Neural cell (in vitro differentiated cells): ENCODE measurements at regions not wholly inside any gene's neighbourhood (a gene's known extent, or its start where the extent isn't known, plus 50 kb on each side); places are given as distances from the start of the nearest gene placed in this dataset.

Experiments used
- H2AFZ ChIP-seq: fragments of 200-600, 300-800 bp; sonication (generic), shearing (Covaris generic); 2 replicates; pipeline ENCODE4 v1.6.0; 2014; ENCODE audit warnings: low read depth, mild to moderate bottlenecking, antibody characterized with exemption, low read length, moderate library complexity
- H3F3A ChIP-seq: fragments of 200-600 bp; shearing (Covaris generic); 2 replicates; pipeline ENCODE4 v1.6.1; 2016; ENCODE audit warnings: mild to moderate bottlenecking, moderate library complexity, mixed read lengths, antibody characterized with exemption, low read length; ENCODE audit not compliant: insufficient read depth, poor library complexity, severe bottlenecking
- H3K27ac ChIP-seq: fragments of 200-600, 300-800 bp; sonication (generic), shearing (Covaris generic); 2 replicates; pipeline ENCODE4 v1.5.1; 2014; ENCODE audit warnings: mild to moderate bottlenecking, low read length, moderate library complexity
- H3K27me3 ChIP-seq: fragments of 300-800, 200-600 bp; sonication (generic), shearing (Covaris generic); 2 replicates; pipeline ENCODE4 v1.6.0; 2014; ENCODE audit warnings: mild to moderate bottlenecking, low read depth, low read length, moderate library complexity; ENCODE audit not compliant: insufficient read depth
- H3K36me3 ChIP-seq: fragments of 300-800, 200-600 bp; sonication (generic), shearing (Covaris generic); 2 replicates; pipeline ENCODE4 v1.5.1; 2014; ENCODE audit warnings: mild to moderate bottlenecking, antibody characterized with exemption, low read length, moderate library complexity; ENCODE audit not compliant: insufficient read depth
- H3K4me2 ChIP-seq: fragments of 300-800, 200-600 bp; sonication (generic), shearing (Covaris generic); 2 replicates; pipeline ENCODE4 v1.6.0; 2014; ENCODE audit warnings: mild to moderate bottlenecking, low read length
- H3K4me3 ChIP-seq: fragments of 300-800, 200-600 bp; sonication (generic), shearing (Covaris generic); 2 replicates; pipeline ENCODE4 v1.5.1; 2014; ENCODE audit warnings: mild to moderate bottlenecking, low read length, moderate library complexity
- H3K79me2 ChIP-seq: fragments of 200-600 bp; shearing (Covaris generic); replicated peaks from 2 replicates; pipeline ENCODE4 v1.6.0; 2014; ENCODE audit warnings: mild to moderate bottlenecking, low read length, moderate library complexity; ENCODE audit not compliant: insufficient read depth
- H3K9ac ChIP-seq: fragments of 300-800, 200-600 bp; sonication (generic), shearing (Covaris generic); 2 replicates; pipeline ENCODE4 v1.6.1; 2016; ENCODE audit warnings: mild to moderate bottlenecking, low read length, mixed read lengths
- H3K9me2 ChIP-seq: fragments of 200-600 bp; shearing (Covaris generic); 2 replicates; pipeline ENCODE4 v1.6.1; 2016; ENCODE audit warnings: mild to moderate bottlenecking, low read length, mixed read lengths; ENCODE audit not compliant: insufficient read depth
- H3K9me3 ChIP-seq: fragments of 200-600, 300-800 bp; sonication (generic), shearing (Covaris generic); 2 replicates; pipeline ENCODE4 v1.6.1; 2016; ENCODE audit warnings: mild to moderate bottlenecking, mixed run types, low read length, moderate library complexity, mixed read lengths
- H4K20me1 ChIP-seq: fragments of 200-600 bp; shearing (Covaris generic); 2 replicates; pipeline ENCODE4 v1.6.1; 2016; ENCODE audit warnings: mild to moderate bottlenecking, mixed run types; ENCODE audit not compliant: insufficient read depth
- CTCF ChIP-seq: fragments of 450-650 bp; IDR thresholded peaks from 2 replicates; pipeline ENCODE4 v1.5.1; 2014; ENCODE audit warnings: antibody characterized with exemption, mild to moderate bottlenecking, moderate library complexity; ENCODE audit not compliant: poor library complexity, severe bottlenecking
- EP300 ChIP-seq: fragments of 450-650 bp; conservative IDR thresholded peaks from 2 replicates; pipeline ENCODE4 v1.6.1; 2014; ENCODE audit warnings: antibody characterized with exemption, mild to moderate bottlenecking, moderate library complexity; ENCODE audit not compliant: poor library complexity, severe bottlenecking
- EZH2 ChIP-seq: fragments of 200-600, 300-800 bp; shearing (Covaris generic), sonication (generic); IDR thresholded peaks from 2 replicates; pipeline ENCODE4 v1.6.1; 2014; ENCODE audit warnings: antibody characterized with exemption, low read length, borderline replicate concordance, mild to moderate bottlenecking; ENCODE audit not compliant: insufficient read depth, poor library complexity, severe bottlenecking
- MXI1 ChIP-seq: fragments of 450-650 bp; conservative IDR thresholded peaks from 2 replicates; pipeline ENCODE4 v1.6.1; 2014; ENCODE audit warnings: antibody characterized with exemption, mild to moderate bottlenecking; ENCODE audit not compliant: poor library complexity, severe bottlenecking
- POLR2AphosphoS5 ChIP-seq: IDR thresholded peaks from 2 replicates; pipeline ENCODE4 v1.6.1; 2012
- RAD21 ChIP-seq: fragments of 450-650 bp; conservative IDR thresholded peaks from 2 replicates; pipeline ENCODE4 v1.6.1; 2014; ENCODE audit warnings: antibody characterized with exemption, mild to moderate bottlenecking, moderate library complexity
- SMC3 ChIP-seq: fragments of 450-650 bp; conservative IDR thresholded peaks from 2 replicates; pipeline ENCODE4 v1.6.1; 2014; ENCODE audit warnings: antibody characterized with exemption, mild to moderate bottlenecking, moderate library complexity; ENCODE audit not compliant: poor library complexity
- TAF1 ChIP-seq: IDR thresholded peaks from 2 replicates; pipeline ENCODE4 v1.6.1; 2012; ENCODE audit warnings: low read depth
- TF ChIP-seq, protein P1 (sequence below): IDR thresholded peaks from 2 replicates; pipeline ENCODE4 v1.6.1; 2012; ENCODE audit warnings: borderline replicate concordance

GRCh38 chr15:53437985-53438841 is 321.2 kb downstream of the WDR72 start:
- no peak overlapping the region for H3K9ac ChIP-seq
- H3F3A ChIP-seq = no peaks in the 10 kb centered on the region
- H2AFZ ChIP-seq = no peak overlapping the region
- H4K20me1 ChIP-seq = no peaks in the 10 kb centered on the region
- TF ChIP-seq EZH2 (no peak), POLR2AphosphoS5 (no peak), EP300 (no peak), RAD21 (no peak), TAF1 (no peak)
- H3K27ac ChIP-seq = no peak overlapping the region
- no peak overlapping the region for H3K4me3 ChIP-seq
- H3K9me3 ChIP-seq = no peaks in the 10 kb centered on the region
- no peaks in the 10 kb centered on the region for H3K9me2 ChIP-seq
- H3K79me2 ChIP-seq = no peaks in the 10 kb centered on the region
- H3K4me2 ChIP-seq = no peak overlapping the region
- no peaks in the 10 kb centered on the region for H3K36me3 ChIP-seq
- H3K27me3 ChIP-seq = no peaks in the 10 kb centered on the region

- TF ChIP-seq CTCF = no peak
- no peak for TF ChIP-seq SMC3
- TF ChIP-seq RAD21 = no peak
- TF ChIP-seq TAF1 = no peak
- no peak for TF ChIP-seq MXI1
- TF ChIP-seq, protein P1, sequence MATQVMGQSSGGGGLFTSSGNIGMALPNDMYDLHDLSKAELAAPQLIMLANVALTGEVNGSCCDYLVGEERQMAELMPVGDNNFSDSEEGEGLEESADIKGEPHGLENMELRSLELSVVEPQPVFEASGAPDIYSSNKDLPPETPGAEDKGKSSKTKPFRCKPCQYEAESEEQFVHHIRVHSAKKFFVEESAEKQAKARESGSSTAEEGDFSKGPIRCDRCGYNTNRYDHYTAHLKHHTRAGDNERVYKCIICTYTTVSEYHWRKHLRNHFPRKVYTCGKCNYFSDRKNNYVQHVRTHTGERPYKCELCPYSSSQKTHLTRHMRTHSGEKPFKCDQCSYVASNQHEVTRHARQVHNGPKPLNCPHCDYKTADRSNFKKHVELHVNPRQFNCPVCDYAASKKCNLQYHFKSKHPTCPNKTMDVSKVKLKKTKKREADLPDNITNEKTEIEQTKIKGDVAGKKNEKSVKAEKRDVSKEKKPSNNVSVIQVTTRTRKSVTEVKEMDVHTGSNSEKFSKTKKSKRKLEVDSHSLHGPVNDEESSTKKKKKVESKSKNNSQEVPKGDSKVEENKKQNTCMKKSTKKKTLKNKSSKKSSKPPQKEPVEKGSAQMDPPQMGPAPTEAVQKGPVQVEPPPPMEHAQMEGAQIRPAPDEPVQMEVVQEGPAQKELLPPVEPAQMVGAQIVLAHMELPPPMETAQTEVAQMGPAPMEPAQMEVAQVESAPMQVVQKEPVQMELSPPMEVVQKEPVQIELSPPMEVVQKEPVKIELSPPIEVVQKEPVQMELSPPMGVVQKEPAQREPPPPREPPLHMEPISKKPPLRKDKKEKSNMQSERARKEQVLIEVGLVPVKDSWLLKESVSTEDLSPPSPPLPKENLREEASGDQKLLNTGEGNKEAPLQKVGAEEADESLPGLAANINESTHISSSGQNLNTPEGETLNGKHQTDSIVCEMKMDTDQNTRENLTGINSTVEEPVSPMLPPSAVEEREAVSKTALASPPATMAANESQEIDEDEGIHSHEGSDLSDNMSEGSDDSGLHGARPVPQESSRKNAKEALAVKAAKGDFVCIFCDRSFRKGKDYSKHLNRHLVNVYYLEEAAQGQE = no peak
- Histone ChIP-seq H3K36me3 (no peaks in the 10 kb centered on the region), H3K9me3 (no peaks in the 10 kb centered on the region)
Observed at GRCh38 chr15:53437366-53437765, 322.1 kb downstream of the WDR72 start.

More at GRCh38 chr15:53437366-53437765, 322.1 kb downstream of the WDR72 start:
- Histone ChIP-seq H3K4me3 (no peak overlapping the region), H4K20me1 (no peaks in the 10 kb centered on the region), H3K79me2 (no peaks in the 10 kb centered on the region), H3F3A (no peaks in the 10 kb centered on the region), H3K9ac (no peak overlapping the region), H3K27me3 (no peaks in the 10 kb centered on the region), H3K27ac (no peak overlapping the region), H3K9me2 (no peaks in the 10 kb centered on the region), H3K4me2 (no peak overlapping the region), H2AFZ (no peak overlapping the region)
